Endothelial cell of umbilical vein (primary cell): ENCODE measurements at regions not wholly inside any gene's neighbourhood (a gene's known extent, or its start where the extent isn't known, plus 50 kb on each side); places are given as distances from the start of the nearest gene placed in this dataset.

Experiments used
- CTCF ChIP-seq, 2 donors: IDR thresholded peaks; 1 replicate in 1 of 2; 2 replicates in 1 of 2; pipeline ENCODE4 v1.5.1; 2011; ENCODE audit warnings: low read length in 2 of 2, mild to moderate bottlenecking in 2 of 2, moderate library complexity in 2 of 2, control low read depth in 1 of 2, inconsistent platforms in 1 of 2, low read depth in 1 of 2; ENCODE audit not compliant: insufficient read depth in 1 of 2; ENCODE audit errors: extremely low read depth in 1 of 2
- EZH2 ChIP-seq: IDR thresholded peaks from 2 replicates; pipeline ENCODE4 v1.6.1; 2012; ENCODE audit warnings: borderline replicate concordance, low read depth, mild to moderate bottlenecking, moderate library complexity, low read length, inconsistent platforms; ENCODE audit not compliant: severe bottlenecking
- MAX ChIP-seq: IDR thresholded peaks from 2 replicates; pipeline ENCODE4 v1.6.1; 2011; ENCODE audit not compliant: insufficient read depth, insufficient read length
- POLR2A ChIP-seq: IDR thresholded peaks from 2 replicates; pipeline ENCODE4 v1.6.1; 2012; ENCODE audit warnings: low read depth, mild to moderate bottlenecking, control low read depth, low read length

GRCh38 chr7:119623427-119623826, 649.5 kb upstream of the KCND2 start:
- no peak for TF ChIP-seq MAX
- TF ChIP-seq CTCF (IDR thresholded peaks at IDR 0.05; ENCODE audit: extremely low read depth in 1 of 2, insufficient read depth in 1 of 2, low read depth in 1 of 2, low read length in 2 of 2): no peak
- TF ChIP-seq EZH2: no peak
- TF ChIP-seq POLR2A: no peak
